OCI-LY1 (cell line): ENCODE measurements at regions not wholly inside any gene's neighbourhood (a gene's known extent, or its start where the extent isn't known, plus 50 kb on each side); places are given as distances from the start of the nearest gene placed in this dataset.
A peak's percentile ranks its signal among the peaks of the same experiment; 100 is the strongest.

Experiments
- H2AFZ ChIP-seq: fragments of 200-600 bp; sonication (generic), shearing (Covaris generic); 2 replicates; pipeline ENCODE4 v1.6.0; 2014; ENCODE audit warnings: antibody characterized with exemption, mild to moderate bottlenecking, low read length
- H3F3A ChIP-seq: fragments of 200-600 bp; sonication (generic), shearing (Covaris generic); 2 replicates; pipeline ENCODE4 v1.6.0; 2014; ENCODE audit warnings: mild to moderate bottlenecking, antibody characterized with exemption, low read length, moderate library complexity; ENCODE audit not compliant: insufficient read depth
- H3K27ac ChIP-seq: fragments of 200-600 bp; sonication (generic); 2 replicates; pipeline ENCODE4 v1.5.1; 2014; ENCODE audit warnings: low read length, mixed run types, mild to moderate bottlenecking, low read depth; ENCODE audit not compliant: poor library complexity, severe bottlenecking
- H3K27me3 ChIP-seq: fragments of 200-600 bp; sonication (generic); 2 replicates; pipeline ENCODE4 v1.6.0; 2014; ENCODE audit warnings: antibody characterized with exemption, mild to moderate bottlenecking, low read length, moderate library complexity; ENCODE audit not compliant: insufficient read depth
- H3K36me3 ChIP-seq: fragments of 200-600 bp; sonication (generic); 2 replicates; pipeline ENCODE4 v1.6.1; 2014; ENCODE audit warnings: mild to moderate bottlenecking, antibody characterized with exemption, low read length, moderate library complexity, mixed read lengths; ENCODE audit not compliant: insufficient read depth
- H3K4me1 ChIP-seq: fragments of 200-600 bp; sonication (generic); 2 replicates; pipeline ENCODE4 v1.5.1; 2014; ENCODE audit warnings: mild to moderate bottlenecking, low read length, moderate library complexity; ENCODE audit not compliant: insufficient read depth, severe bottlenecking
- H3K4me2 ChIP-seq: fragments of 200-600 bp; sonication (generic), shearing (Covaris generic); 2 replicates; pipeline ENCODE4 v1.6.1; 2014; ENCODE audit warnings: low read length
- H3K4me3 ChIP-seq: fragments of 200-600 bp; sonication (generic); 2 replicates; pipeline ENCODE4 v1.5.1; 2014; ENCODE audit warnings: low read length, low read depth, mild to moderate bottlenecking, mixed read lengths; ENCODE audit not compliant: poor library complexity, severe bottlenecking
- H3K79me2 ChIP-seq: fragments of 200-600 bp; shearing (Covaris generic); 2 replicates; pipeline ENCODE4 v1.6.1; 2016; ENCODE audit warnings: mixed run types, low read length, mixed read lengths; ENCODE audit not compliant: insufficient read depth
- H3K9ac ChIP-seq: fragments of 200-600 bp; sonication (generic), shearing (Covaris generic); 2 replicates; pipeline ENCODE4 v1.6.1; 2014; ENCODE audit warnings: mild to moderate bottlenecking, low read length, mixed read lengths
- H3K9me2 ChIP-seq: fragments of 200-600 bp; sonication (generic), shearing (Covaris generic); 2 replicates; pipeline ENCODE4 v1.6.1; 2014; ENCODE audit warnings: low read depth, mild to moderate bottlenecking, low read length, mixed read lengths
- H3K9me3 ChIP-seq: fragments of 200-600 bp; shearing (Covaris generic); 2 replicates; pipeline ENCODE4 v1.6.1; 2014; ENCODE audit warnings: low read length, mixed read lengths
- H4K20me1 ChIP-seq: fragments of 200-600 bp; sonication (generic), shearing (Covaris generic); 2 replicates; pipeline ENCODE4 v1.6.0; 2016; ENCODE audit warnings: mild to moderate bottlenecking, low read length; ENCODE audit not compliant: insufficient read depth
- EZH2 ChIP-seq: fragments of 200-600 bp; sonication (generic), shearing (Covaris generic); IDR thresholded peaks from 2 replicates; pipeline ENCODE4 v1.8.0; 2017; ENCODE audit warnings: borderline replicate concordance, mixed run types, mild to moderate bottlenecking, antibody characterized with exemption, low read length, moderate library complexity, mixed read lengths
- TF ChIP-seq, protein P1 (sequence below): fragments of 200-600 bp; sonication (generic), shearing (Covaris generic); IDR thresholded peaks from 2 replicates; pipeline ENCODE4 v1.5.1; 2017; ENCODE audit warnings: mild to moderate bottlenecking, antibody characterized with exemption, low read length, moderate library complexity, mixed read lengths

DNA sequence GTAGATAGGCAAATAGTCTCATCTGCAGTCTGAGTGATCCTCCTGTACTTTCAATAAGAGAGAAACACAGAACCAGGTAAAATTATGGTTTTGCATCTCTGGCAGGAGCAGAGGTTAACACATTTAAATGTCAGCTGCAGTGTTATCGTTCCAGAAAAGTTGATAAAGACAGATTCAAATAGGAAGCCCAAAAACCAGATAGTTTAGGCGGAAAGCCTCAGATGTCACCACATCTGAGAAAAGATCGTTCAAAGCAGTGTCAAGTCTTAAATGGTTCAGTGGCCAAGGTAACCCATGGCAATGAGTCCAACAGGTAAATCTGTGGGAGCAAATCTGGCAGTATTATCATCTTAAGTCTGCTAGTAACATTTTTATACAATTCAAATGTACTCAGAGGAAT, 542.1 kb upstream of the MEF2C start:
- H3K27ac ChIP-seq: no peak overlapping the region
- H3K36me3 ChIP-seq: no peaks in the 10 kb centered on the region
- TF ChIP-seq, protein P1, sequence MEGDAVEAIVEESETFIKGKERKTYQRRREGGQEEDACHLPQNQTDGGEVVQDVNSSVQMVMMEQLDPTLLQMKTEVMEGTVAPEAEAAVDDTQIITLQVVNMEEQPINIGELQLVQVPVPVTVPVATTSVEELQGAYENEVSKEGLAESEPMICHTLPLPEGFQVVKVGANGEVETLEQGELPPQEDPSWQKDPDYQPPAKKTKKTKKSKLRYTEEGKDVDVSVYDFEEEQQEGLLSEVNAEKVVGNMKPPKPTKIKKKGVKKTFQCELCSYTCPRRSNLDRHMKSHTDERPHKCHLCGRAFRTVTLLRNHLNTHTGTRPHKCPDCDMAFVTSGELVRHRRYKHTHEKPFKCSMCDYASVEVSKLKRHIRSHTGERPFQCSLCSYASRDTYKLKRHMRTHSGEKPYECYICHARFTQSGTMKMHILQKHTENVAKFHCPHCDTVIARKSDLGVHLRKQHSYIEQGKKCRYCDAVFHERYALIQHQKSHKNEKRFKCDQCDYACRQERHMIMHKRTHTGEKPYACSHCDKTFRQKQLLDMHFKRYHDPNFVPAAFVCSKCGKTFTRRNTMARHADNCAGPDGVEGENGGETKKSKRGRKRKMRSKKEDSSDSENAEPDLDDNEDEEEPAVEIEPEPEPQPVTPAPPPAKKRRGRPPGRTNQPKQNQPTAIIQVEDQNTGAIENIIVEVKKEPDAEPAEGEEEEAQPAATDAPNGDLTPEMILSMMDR: no peak
- TF ChIP-seq EZH2: no peak
- H3K9ac ChIP-seq: no peak overlapping the region
- H3K4me2 ChIP-seq: no peak overlapping the region
- no peak overlapping the region for H3K4me3 ChIP-seq
- no peaks in the 10 kb centered on the region for H3K79me2 ChIP-seq
- H3K4me1 ChIP-seq: peaks cover 15% of the 10 kb centered on the region
- H2AFZ ChIP-seq: no peak overlapping the region
- H3F3A ChIP-seq: no peaks in the 10 kb centered on the region
- no peaks in the 10 kb centered on the region for H3K9me2 ChIP-seq
- no peaks in the 10 kb centered on the region for H4K20me1 ChIP-seq
- no peaks in the 10 kb centered on the region for H3K9me3 ChIP-seq
- no peaks in the 10 kb centered on the region for H3K27me3 ChIP-seq

DNA sequence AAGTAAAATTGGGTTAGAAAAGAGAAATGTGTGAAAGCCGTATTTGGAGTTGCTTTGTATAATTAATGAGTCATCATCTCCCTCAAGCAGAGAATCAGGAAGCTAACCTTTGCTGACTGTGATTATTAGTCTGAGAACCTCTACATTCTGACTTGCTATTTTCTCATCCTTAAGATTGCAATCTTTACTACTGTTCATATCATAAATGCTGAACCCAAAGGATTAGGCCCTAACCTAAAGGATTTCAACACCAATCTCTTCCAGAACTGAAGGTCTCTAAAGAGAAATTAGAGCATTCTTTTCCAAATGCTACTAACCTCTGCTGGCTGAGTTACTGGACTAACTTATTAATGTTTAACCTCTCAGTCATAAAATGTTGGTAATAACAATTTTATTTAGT, 538.1 kb upstream of the MEF2C start:
- H3K4me1 ChIP-seq: peaks cover 15% of the 10 kb centered on the region

DNA sequence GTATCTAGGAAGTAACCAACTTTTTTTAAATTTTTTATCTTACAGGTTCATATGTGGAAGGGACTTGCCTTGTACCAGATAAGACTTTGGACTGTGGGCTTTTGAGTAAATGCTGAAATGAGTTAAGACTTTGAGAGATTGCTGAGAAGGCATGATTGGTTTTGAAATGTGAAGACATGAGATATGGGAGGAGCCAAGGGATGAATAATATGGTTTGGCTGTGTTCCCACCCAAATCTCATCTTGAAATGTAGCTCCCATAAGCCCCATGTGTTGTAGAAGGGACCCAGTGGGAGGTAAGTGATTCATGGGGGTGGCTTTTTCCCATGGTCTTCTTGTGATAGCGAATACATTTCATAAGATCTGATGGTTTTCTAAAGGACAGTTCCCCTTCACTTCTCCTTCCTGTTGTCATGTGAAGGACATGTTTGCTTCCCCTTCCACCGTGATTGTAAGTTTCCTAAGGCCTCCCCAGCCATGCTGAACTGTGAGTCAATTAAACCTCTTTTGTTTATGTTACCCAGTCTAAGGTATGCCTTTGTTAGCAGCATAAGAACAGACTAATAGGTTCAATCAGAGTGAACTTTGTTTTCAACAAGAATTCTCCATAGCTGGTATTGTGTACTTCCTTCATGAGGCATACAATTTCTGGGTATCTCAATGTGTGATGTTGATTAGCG, 535.6 kb upstream of the MEF2C start:
- H3K4me2 ChIP-seq: no peak overlapping the region
- H4K20me1 ChIP-seq: no peaks in the 10 kb centered on the region
- H3K4me1 ChIP-seq: peaks cover 5% of the 10 kb centered on the region
- H3K36me3 ChIP-seq: no peaks in the 10 kb centered on the region
- H3K9ac ChIP-seq: no peak overlapping the region
- no peak overlapping the region for H3K4me3 ChIP-seq
- H3K27me3 ChIP-seq: no peaks in the 10 kb centered on the region
- no peaks in the 10 kb centered on the region for H3F3A ChIP-seq
- H3K9me3 ChIP-seq: no peaks in the 10 kb centered on the region
- H2AFZ ChIP-seq: no peak overlapping the region
- H3K9me2 ChIP-seq: no peaks in the 10 kb centered on the region
- no peak overlapping the region for H3K27ac ChIP-seq
- H3K79me2 ChIP-seq: no peaks in the 10 kb centered on the region
- TF ChIP-seq EZH2: no peak
- TF ChIP-seq, protein P1: no peak

More for the DNA sequence above, 538.1 kb upstream of the MEF2C start:
- Histone ChIP-seq H3K4me3 (no peak overlapping the region), H3K36me3 (no peaks in the 10 kb centered on the region), H3F3A (no peaks in the 10 kb centered on the region), H3K27me3 (no peaks in the 10 kb centered on the region), H4K20me1 (no peaks in the 10 kb centered on the region), H3K4me2 (no peak overlapping the region), H3K9me2 (no peaks in the 10 kb centered on the region), H2AFZ (peak overlapping the region; percentile 57; the same call in 1 of the 2 replicates), H3K9me3 (no peaks in the 10 kb centered on the region), H3K9ac (no peak overlapping the region), H3K27ac (no peak overlapping the region), H3K79me2 (no peaks in the 10 kb centered on the region)
- TF ChIP-seq, protein P1: no peak
- TF ChIP-seq EZH2: no peak
